HepG2 (cell line): ENCODE measurements at regions not wholly inside any gene's neighbourhood (a gene's known extent, or its start where the extent isn't known, plus 50 kb on each side); places are given as distances from the start of the nearest gene placed in this dataset.

Experiments used
- ATAC-seq: fragments of 200-7000 bp; cut with Tn5 transposase; 3 replicates; pipeline ENCODE4 v1.9.1; 2020; ENCODE audit warnings: mild to moderate bottlenecking, moderate library complexity
- BruUV-seq: library from RNA; stranded (reverse); fragments of 400-500 nt; replicated peaks from 2 replicates; lab custom pipeline; 2021; lab: Mats Ljungman, UMichigan
- CTCF ChIA-PET: fragments of 300-600 bp; formaldehyde crosslinking; extraction: SDS; loops from one replicate; lab custom pipeline; 2021; ENCODE audit warnings: low total read pairs, inconsistent platforms, low intra/inter-chr PET ratio; lab: Yijun Ruan, JAX
- POLR2A ChIA-PET: fragments of 350-600 bp; sonication (Branson Sonifier 250); formaldehyde crosslinking; loops from one replicate; lab custom pipeline; 2020; ENCODE audit warnings: antibody characterized with exemption, inconsistent platforms; lab: Yijun Ruan, JAX
- DNase-seq: peaks from one replicate; pipeline ENCODE4 v3.0.0-alpha.2; 2015; ENCODE audit warnings: low spot score
- FAIRE-seq: peaks from 3 replicates; lab custom pipeline; 2011; peaks lifted over from hg19 to GRCh38; lab: Jason Lieb, UNC
- H2AFZ ChIP-seq: one replicate; pipeline ENCODE4 v1.6.1; 2011; ENCODE audit warnings: low read length, inconsistent platforms
- H3K27ac ChIP-seq: fragments of 300-600 bp; 3 replicates; pipeline ENCODE4 v1.8.0; 2011; ENCODE audit warnings: mixed run types, mild to moderate bottlenecking, mixed read lengths, low read length, inconsistent platforms; ENCODE audit not compliant: insufficient read depth; ENCODE audit errors: extremely low read length
- H3K27me3 ChIP-seq, 2 experiments: fragments of 200-600 bp in 1 of 2; 2 replicates in 1 of 2; 3 replicates in 1 of 2; pipeline versions ENCODE4 v1.6.0 to v1.8.0; 2011; ENCODE audit warnings: low read length in 2 of 2, mild to moderate bottlenecking in 2 of 2, moderate library complexity in 2 of 2, inconsistent platforms in 1 of 2; ENCODE audit not compliant: insufficient read depth in 2 of 2, control insufficient read depth in 1 of 2
- H3K36me3 ChIP-seq, 2 experiments: fragments of 200-600 bp in 1 of 2; replicated peaks in 1 of 2; 2 replicates in 1 of 2; 3 replicates in 1 of 2; pipeline versions ENCODE4 v1.5.1 to v1.8.0; 2011; ENCODE audit warnings: low read length in 2 of 2, inconsistent platforms in 1 of 2; ENCODE audit not compliant: insufficient read depth in 2 of 2, control insufficient read depth in 1 of 2
- H3K4me1 ChIP-seq: 2 replicates; pipeline ENCODE4 v1.5.1; 2012; ENCODE audit warnings: low read length, inconsistent platforms; ENCODE audit not compliant: insufficient read depth
- H3K4me2 ChIP-seq: 2 replicates; pipeline ENCODE4 v1.6.0; 2011; ENCODE audit warnings: low read depth, low read length, inconsistent platforms
- H3K4me3 ChIP-seq, 3 experiments: fragments of 200-600 bp in 1 of 3; sonication (generic), shearing (Covaris generic) in 1 of 3; replicated peaks in 1 of 3; 2 replicates each; pipeline ENCODE4 v1.5.1; 2011 to 2016; ENCODE audit warnings: low read length in 3 of 3, inconsistent platforms in 2 of 3, low read depth in 2 of 3, mild to moderate bottlenecking in 2 of 3, control low read depth in 1 of 3, mixed read lengths in 1 of 3; ENCODE audit not compliant: insufficient read depth in 1 of 3
- H3K79me2 ChIP-seq: one replicate; pipeline ENCODE4 v1.6.1; 2011; ENCODE audit warnings: low read length, inconsistent platforms; ENCODE audit not compliant: insufficient read depth
- H3K9ac ChIP-seq: 2 replicates; pipeline ENCODE4 v1.6.0; 2011; ENCODE audit warnings: mild to moderate bottlenecking, low read depth, low read length, inconsistent platforms; ENCODE audit not compliant: insufficient read depth
- H3K9me3 ChIP-seq: 2 replicates; pipeline ENCODE4 v1.5.1; 2012; ENCODE audit warnings: mild to moderate bottlenecking, low read length
- H4K20me1 ChIP-seq: 2 replicates; pipeline ENCODE4 v1.6.0; 2011; ENCODE audit warnings: inconsistent platforms, mild to moderate bottlenecking, low read length, moderate library complexity; ENCODE audit not compliant: insufficient read depth
- MEIS1 ChIP-seq: sonication (generic); formaldehyde crosslinking; IDR thresholded peaks from 2 replicates; pipeline ENCODE4 v1.9.0; 2021; ENCODE audit warnings: mild to moderate bottlenecking, missing genetic modification reagents, moderate library complexity, borderline replicate concordance
- NFIC ChIP-seq: IDR thresholded peaks from 2 replicates; pipeline ENCODE4 v1.6.1; 2012; ENCODE audit warnings: mild to moderate bottlenecking, low read length, inconsistent platforms
- RAD51 ChIP-seq: fragments of 450-650 bp; IDR thresholded peaks from 2 replicates; pipeline ENCODE4 v1.6.1; 2016; ENCODE audit warnings: borderline replicate concordance
- ZNF20 ChIP-seq: sonication (generic); formaldehyde crosslinking; IDR thresholded peaks from 2 replicates; pipeline ENCODE4 v1.4.0; 2020; ENCODE audit warnings: mild to moderate bottlenecking, moderate library complexity, missing genetic modification reagents
- ZNF207 ChIP-seq: fragments of 450-650 bp; IDR thresholded peaks from 2 replicates; pipeline ENCODE4 v1.6.1; 2016; ENCODE audit warnings: antibody characterized with exemption, borderline replicate concordance
- ZNF256 ChIP-seq: sonication (generic); formaldehyde crosslinking; conservative IDR thresholded peaks from 2 replicates; pipeline ENCODE4 v1.4.0; 2020; ENCODE audit warnings: missing genetic modification reagents
- ZNF430 ChIP-seq: sonication (generic); formaldehyde crosslinking; IDR thresholded peaks from 2 replicates; pipeline ENCODE4 v1.9.0; 2021; ENCODE audit warnings: mild to moderate bottlenecking, missing genetic modification reagents
- ZNF678 ChIP-seq: sonication (generic); formaldehyde crosslinking; IDR thresholded peaks from 2 replicates; pipeline ENCODE4 v1.4.0; 2020; ENCODE audit warnings: mild to moderate bottlenecking, missing genetic modification reagents
- ZNF776 ChIP-seq: sonication (generic); formaldehyde crosslinking; IDR thresholded peaks from 2 replicates; pipeline ENCODE4 v1.4.0; 2020; ENCODE audit warnings: mild to moderate bottlenecking, missing genetic modification reagents
- ZSCAN25 ChIP-seq: sonication (generic); formaldehyde crosslinking; IDR thresholded peaks from 2 replicates; pipeline ENCODE4 v1.8.0; 2022; ENCODE audit warnings: mild to moderate bottlenecking, missing genetic modification reagents
- WGBS: methylation state at CpG from one replicate; pipeline ENCODE4 v1.1.6; 2017; ENCODE audit warnings: low lambda C conversion rate; 5-methylcytosine and 5-hydroxymethylcytosine counted together
- in situ Hi-C: cut with HindIII; loops from 2 replicates; pipeline ENCODE4 v1.10.0; 2017; ENCODE audit warnings: low pct_unique_long_range_greater_than_20kb; ENCODE audit not compliant: extremely low pct_ligation_motif_present
- intact Hi-C: fragments of 100-400 bp; cut with micrococcal nuclease; formaldehyde crosslinking; loops from one replicate; pipeline ENCODE4 v1.10.0; 2022; ENCODE audit not compliant: unreplicated experiment
- TF ChIP-seq, protein P1 (sequence below): sonication (generic); formaldehyde crosslinking; IDR thresholded peaks from 2 replicates; pipeline ENCODE4 v1.4.0; 2020; ENCODE audit warnings: missing genetic modification reagents, borderline replicate concordance
- TF ChIP-seq, protein P2 (sequence below): IDR thresholded peaks from 2 replicates; pipeline ENCODE4 v1.6.1; 2016; ENCODE audit warnings: mild to moderate bottlenecking, missing biosample characterization, missing genetic modification reagents
- TF ChIP-seq, protein P3 (sequence below): IDR thresholded peaks from 2 replicates; pipeline ENCODE4 v1.6.1; 2016

DNA sequence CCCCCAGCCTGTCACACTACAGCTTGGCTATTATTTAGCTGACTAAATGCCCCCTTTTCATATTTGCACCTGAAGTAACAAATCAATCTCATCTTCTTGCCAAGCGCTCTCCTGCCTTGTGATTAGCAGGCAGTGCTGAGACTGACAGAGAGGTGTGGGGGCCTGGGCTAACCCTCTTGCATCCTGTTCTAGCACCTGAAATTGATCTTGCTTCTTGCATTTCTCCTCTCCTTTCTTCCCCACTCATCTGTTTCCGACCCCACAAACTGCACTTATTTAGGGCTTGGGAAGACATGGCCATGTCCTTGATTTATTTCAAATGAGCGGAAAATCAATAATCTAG, 309.0 kb upstream of the PROK2 start (continued):
- TF ChIP-seq, protein P1, sequence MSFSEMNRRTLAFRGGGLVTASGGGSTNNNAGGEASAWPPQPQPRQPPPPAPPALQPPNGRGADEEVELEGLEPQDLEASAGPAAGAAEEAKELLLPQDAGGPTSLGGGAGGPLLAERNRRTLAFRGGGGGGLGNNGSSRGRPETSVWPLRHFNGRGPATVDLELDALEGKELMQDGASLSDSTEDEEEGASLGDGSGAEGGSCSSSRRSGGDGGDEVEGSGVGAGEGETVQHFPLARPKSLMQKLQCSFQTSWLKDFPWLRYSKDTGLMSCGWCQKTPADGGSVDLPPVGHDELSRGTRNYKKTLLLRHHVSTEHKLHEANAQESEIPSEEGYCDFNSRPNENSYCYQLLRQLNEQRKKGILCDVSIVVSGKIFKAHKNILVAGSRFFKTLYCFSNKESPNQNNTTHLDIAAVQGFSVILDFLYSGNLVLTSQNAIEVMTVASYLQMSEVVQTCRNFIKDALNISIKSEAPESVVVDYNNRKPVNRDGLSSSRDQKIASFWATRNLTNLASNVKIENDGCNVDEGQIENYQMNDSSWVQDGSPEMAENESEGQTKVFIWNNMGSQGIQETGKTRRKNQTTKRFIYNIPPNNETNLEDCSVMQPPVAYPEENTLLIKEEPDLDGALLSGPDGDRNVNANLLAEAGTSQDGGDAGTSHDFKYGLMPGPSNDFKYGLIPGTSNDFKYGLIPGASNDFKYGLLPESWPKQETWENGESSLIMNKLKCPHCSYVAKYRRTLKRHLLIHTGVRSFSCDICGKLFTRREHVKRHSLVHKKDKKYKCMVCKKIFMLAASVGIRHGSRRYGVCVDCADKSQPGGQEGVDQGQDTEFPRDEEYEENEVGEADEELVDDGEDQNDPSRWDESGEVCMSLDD (CRISPR knock-in tag): no peak
- no peak for TF ChIP-seq ZNF207
- no peak for TF ChIP-seq ZSCAN25 (CRISPR knock-in tag)
- TF ChIP-seq RAD51: no peak
- TF ChIP-seq ZNF256 (CRISPR knock-in tag): no peak
- TF ChIP-seq NFIC: no peak
- TF ChIP-seq MEIS1 (CRISPR knock-in tag): no peak
- TF ChIP-seq ZNF20 (CRISPR knock-in tag): no peak

DNA sequence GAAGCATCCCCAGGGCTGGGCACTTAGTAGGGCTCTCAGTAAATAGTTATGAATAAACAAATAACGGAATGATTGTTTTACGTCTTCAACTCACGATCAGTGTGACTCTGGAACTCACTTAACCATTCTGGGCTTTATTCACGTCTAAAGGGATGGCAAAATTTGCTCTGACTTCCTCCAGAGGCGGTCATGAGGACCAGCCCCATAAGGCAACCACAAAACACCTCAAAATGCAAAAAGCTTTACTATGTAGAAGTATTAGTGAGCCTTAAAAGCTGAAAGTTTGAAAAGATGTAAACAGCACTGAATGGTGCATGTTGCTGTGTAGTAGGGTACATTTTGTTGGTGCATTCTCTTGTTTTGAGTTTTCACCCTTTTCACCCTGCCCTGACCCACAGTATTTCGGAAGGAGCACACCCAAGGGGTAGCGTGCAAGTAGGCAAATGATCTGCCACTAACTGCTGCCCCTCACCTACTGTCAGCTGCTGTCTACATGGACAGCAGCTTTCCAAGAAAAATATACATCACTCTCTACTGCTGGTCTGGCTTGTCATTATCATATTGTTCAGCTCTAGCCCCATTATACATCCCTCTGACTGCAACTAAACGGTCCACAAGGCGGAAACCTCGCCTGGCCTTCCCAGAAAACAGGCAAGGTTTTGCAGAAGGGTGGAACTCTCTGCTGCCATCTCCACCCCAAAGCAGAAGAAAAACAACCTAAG, 308.5 kb upstream of the PROK2 start:
- intact Hi-C loops: no loop called here
- Histone ChIP-seq H3K27me3 (no peaks in the 10 kb centered on the region; a peak in 1 of 5 replicates), H3K9ac (no peak overlapping the region), H3K36me3 (no peaks in the 10 kb centered on the region), H3K4me2 (no peak overlapping the region), H3K4me3 (no peak overlapping the region), H3K9me3 (no peaks in the 10 kb centered on the region), H4K20me1 (no peaks in the 10 kb centered on the region), H3K4me1 (no peaks in the 10 kb centered on the region), H3K79me2 (no peaks in the 10 kb centered on the region), H3K27ac (no peak overlapping the region), H2AFZ (no peak overlapping the region)
- FAIRE-seq (no peak), DNase-seq (no peak), ATAC-seq (no peak)
- CTCF ChIA-PET: no interaction called here
- WGBS: 21% methylated on average over 10 of the region's 10 CpGs
- in situ Hi-C loops: no loop called here
- POLR2A ChIA-PET: no interaction called here
- TF ChIP-seq ZNF776 (CRISPR knock-in tag) (no peak), ZNF678 (no peak), ZNF430 (CRISPR knock-in tag) (no peak)
- TF ChIP-seq, protein P2, sequence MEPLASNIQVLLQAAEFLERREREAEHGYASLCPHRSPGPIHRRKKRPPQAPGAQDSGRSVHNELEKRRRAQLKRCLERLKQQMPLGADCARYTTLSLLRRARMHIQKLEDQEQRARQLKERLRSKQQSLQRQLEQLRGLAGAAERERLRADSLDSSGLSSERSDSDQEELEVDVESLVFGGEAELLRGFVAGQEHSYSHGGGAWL (CRISPR knock-in tag): no peak
- TF ChIP-seq, protein P3, sequence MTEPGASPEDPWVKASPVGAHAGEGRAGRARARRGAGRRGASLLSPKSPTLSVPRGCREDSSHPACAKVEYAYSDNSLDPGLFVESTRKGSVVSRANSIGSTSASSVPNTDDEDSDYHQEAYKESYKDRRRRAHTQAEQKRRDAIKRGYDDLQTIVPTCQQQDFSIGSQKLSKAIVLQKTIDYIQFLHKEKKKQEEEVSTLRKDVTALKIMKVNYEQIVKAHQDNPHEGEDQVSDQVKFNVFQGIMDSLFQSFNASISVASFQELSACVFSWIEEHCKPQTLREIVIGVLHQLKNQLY (CRISPR knock-in tag): no peak
- BruUV-seq: no TSS peak
